GM12873 (cell line): ENCODE measurements at regions not wholly inside any gene's neighbourhood (a gene's known extent, or its start where the extent isn't known, plus 50 kb on each side); places are given as distances from the start of the nearest gene placed in this dataset.

Source experiments
- CTCF ChIP-seq: IDR thresholded peaks from 2 replicates; pipeline ENCODE4 v1.5.1; 2012; ENCODE audit warnings: low read depth, mild to moderate bottlenecking, moderate library complexity, low read length, control low read depth; ENCODE audit not compliant: insufficient read depth; ENCODE audit errors: missing control alignments

GRCh38 chr3:102069211-102069662, 219.9 kb downstream of the NFKBIZ start:
- TF ChIP-seq CTCF: no peak

- TF ChIP-seq CTCF: no peak
Observed at GRCh38 chr3:102074946-102075345, 225.6 kb downstream of the NFKBIZ start.

- no peak for TF ChIP-seq CTCF
Observed at GRCh38 chr3:102078401-102078800, 229.1 kb downstream of the NFKBIZ start.

- TF ChIP-seq CTCF: no peak
Observed at GRCh38 chr3:102078854-102079808, 229.8 kb downstream of the NFKBIZ start.

GRCh38 chr3:102079809-102080197, 230.5 kb downstream of the NFKBIZ start:
- TF ChIP-seq CTCF: no peak

- TF ChIP-seq CTCF: no peak
Observed at GRCh38 chr3:102081572-102082289, 232.4 kb downstream of the NFKBIZ start.

GRCh38 chr3:102083473-102083872, 234.2 kb downstream of the NFKBIZ start:
- no peak for TF ChIP-seq CTCF
